ENCODE measurements at regions not wholly inside any gene's neighbourhood (a gene's known extent, or its start where the extent isn't known, plus 50 kb on each side); places are given as distances from the start of the nearest gene placed in this dataset.

DNA sequence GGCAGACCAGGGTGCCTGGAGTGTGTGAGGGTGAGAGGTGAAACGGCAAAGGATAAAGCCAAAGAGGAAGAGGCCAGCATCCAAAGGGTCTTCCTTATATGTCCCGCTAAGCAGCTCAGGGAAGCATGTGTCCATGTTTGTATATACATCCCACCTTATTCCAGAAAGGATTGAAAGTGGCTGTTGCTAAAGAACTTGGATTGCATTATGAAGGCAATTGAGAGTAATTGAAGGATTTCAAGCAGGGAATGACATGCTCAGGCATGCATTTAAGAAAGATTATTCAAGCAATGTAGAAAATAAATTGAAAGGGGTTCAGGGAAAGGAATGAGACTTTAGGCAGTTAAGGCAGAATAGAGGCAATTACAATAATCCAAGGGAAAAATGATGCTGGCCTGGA lies 237.6 kb upstream of the SOX9 start:
- ATAC-seq, result no peak
- Histone ChIP-seq H2AFZ (ENCODE audit: low read length) (no peak overlapping the region), H3K36me3 (ENCODE audit: low read depth, low read length) (no peaks in the 10 kb centered on the region), H3K4me1 (ENCODE audit: insufficient read depth, low read length) (no peaks in the 10 kb centered on the region), H3F3A (ENCODE audit: low read length, unreplicated experiment) (no peaks in the 10 kb centered on the region), H3K4me3 (ENCODE audit: low read length) (no peak overlapping the region), H3K27me3 (ENCODE audit: low read length) (no peaks in the 10 kb centered on the region), H3K9ac (ENCODE audit: low read length) (no peak overlapping the region), H3K9me3 (ENCODE audit: low read length) (no peaks in the 10 kb centered on the region), H3K27ac (ENCODE audit: low read length) (no peak overlapping the region), H3K9me2 (replicated peaks; ENCODE audit: low read length) (no peaks in the 10 kb centered on the region), H3K79me2 (ENCODE audit: low read length) (no peaks in the 10 kb centered on the region), H4K20me1 (ENCODE audit: low read length) (no peaks in the 10 kb centered on the region), H3K4me2 (ENCODE audit: low read length) (no peak overlapping the region)
- TF ChIP-seq, protein P1, sequence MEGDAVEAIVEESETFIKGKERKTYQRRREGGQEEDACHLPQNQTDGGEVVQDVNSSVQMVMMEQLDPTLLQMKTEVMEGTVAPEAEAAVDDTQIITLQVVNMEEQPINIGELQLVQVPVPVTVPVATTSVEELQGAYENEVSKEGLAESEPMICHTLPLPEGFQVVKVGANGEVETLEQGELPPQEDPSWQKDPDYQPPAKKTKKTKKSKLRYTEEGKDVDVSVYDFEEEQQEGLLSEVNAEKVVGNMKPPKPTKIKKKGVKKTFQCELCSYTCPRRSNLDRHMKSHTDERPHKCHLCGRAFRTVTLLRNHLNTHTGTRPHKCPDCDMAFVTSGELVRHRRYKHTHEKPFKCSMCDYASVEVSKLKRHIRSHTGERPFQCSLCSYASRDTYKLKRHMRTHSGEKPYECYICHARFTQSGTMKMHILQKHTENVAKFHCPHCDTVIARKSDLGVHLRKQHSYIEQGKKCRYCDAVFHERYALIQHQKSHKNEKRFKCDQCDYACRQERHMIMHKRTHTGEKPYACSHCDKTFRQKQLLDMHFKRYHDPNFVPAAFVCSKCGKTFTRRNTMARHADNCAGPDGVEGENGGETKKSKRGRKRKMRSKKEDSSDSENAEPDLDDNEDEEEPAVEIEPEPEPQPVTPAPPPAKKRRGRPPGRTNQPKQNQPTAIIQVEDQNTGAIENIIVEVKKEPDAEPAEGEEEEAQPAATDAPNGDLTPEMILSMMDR (conservative IDR thresholded peaks at IDR 0.05; ENCODE audit: low read depth, low read length), result no peak
- TF ChIP-seq EZH2phosphoT487 (IDR thresholded peaks at IDR 0.05; ENCODE audit: borderline replicate concordance, low read length), result no peak
- TF ChIP-seq EZH2 (IDR thresholded peaks at IDR 0.05; ENCODE audit: low read length, unreplicated experiment), result no peak
- intact Hi-C loops (cut with micrococcal nuclease), result no loop called here
- CTCF ChIA-PET, result no interaction called here
- POLR2A ChIA-PET (ENCODE audit: unreplicated experiment), result no interaction called here
- no TSS peak for BruUV-seq (replicated peaks)
- no peak for DNase-seq

DNA sequence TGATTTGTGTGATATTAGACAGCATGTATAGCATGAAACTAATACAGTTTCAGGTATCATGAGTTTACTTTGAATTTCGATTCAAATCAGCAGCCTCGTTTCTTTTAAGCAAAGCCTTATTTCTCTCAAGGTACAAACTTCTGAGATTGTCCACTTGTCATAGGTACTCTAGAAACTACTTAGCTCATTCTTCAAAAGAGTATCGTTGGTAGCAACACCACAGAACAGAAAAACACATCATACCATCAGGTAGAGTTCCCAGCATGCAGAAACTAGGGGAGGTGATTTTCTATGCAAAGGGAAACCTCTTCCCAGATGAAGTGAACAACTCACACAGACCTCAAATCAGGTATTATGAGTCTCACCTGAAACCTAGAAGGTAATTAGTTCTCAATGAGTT lies 237.0 kb upstream of the SOX9 start:
- no peak for ATAC-seq
- Histone ChIP-seq H3K9me3 (ENCODE audit: low read length) (no peaks in the 10 kb centered on the region), H3K27ac (ENCODE audit: low read length) (no peak overlapping the region), H3K4me2 (ENCODE audit: low read length) (no peak overlapping the region), H3K79me2 (ENCODE audit: low read length) (no peaks in the 10 kb centered on the region), H3K27me3 (ENCODE audit: low read length) (no peaks in the 10 kb centered on the region), H4K20me1 (ENCODE audit: low read length) (no peaks in the 10 kb centered on the region), H2AFZ (ENCODE audit: low read length) (no peak overlapping the region), H3K9ac (ENCODE audit: low read length) (no peak overlapping the region), H3K36me3 (ENCODE audit: low read depth, low read length) (no peaks in the 10 kb centered on the region), H3F3A (ENCODE audit: low read length, unreplicated experiment) (no peaks in the 10 kb centered on the region), H3K4me3 (ENCODE audit: low read length) (no peak overlapping the region), H3K9me2 (replicated peaks; ENCODE audit: low read length) (no peaks in the 10 kb centered on the region), H3K4me1 (ENCODE audit: insufficient read depth, low read length) (no peaks in the 10 kb centered on the region)
- CTCF ChIA-PET, result interaction anchor here (0.5 kb wide), 1 partner anchor 19 kb away, joined by 9 read pairs; no protein-coding TSS in a partner anchor
- no peak for TF ChIP-seq EZH2phosphoT487 (IDR thresholded peaks at IDR 0.05; ENCODE audit: borderline replicate concordance, low read length)
- TF ChIP-seq, protein P1 (conservative IDR thresholded peaks at IDR 0.05; ENCODE audit: low read depth, low read length), result no peak
- intact Hi-C loops (cut with micrococcal nuclease), result no loop called here
- POLR2A ChIA-PET (ENCODE audit: unreplicated experiment), result no interaction called here
- no peak for DNase-seq
- BruUV-seq (replicated peaks), result no TSS peak

DNA sequence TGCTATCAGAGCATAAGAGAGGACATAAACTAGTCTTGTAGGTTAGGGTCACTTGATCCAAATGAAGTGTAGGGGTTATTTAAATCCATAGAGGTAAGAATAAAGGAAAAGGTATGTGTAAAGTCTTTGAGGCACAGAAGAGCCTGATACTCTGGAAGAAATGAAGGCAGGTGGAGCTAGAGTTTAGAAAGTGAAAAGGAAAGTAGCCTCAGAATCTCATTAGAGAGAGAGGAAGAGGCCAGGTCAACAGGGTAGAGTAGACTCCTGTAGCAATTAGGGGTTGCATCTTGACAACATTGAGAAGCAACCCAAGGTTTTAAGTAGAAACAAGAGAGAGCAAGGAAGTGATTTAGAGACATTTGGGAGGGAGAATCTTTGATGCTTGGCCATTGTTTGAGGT lies 235.2 kb upstream of the SOX9 start:
- CTCF ChIA-PET, result no interaction called here

More for the DNA sequence above, 235.2 kb upstream of the SOX9 start:
- no peak overlapping the region for H2AFZ ChIP-seq (ENCODE audit: low read length)
- H3K4me3 ChIP-seq (ENCODE audit: low read length), result no peak overlapping the region
- intact Hi-C loops (cut with micrococcal nuclease), result no loop called here
- no peak overlapping the region for H3K9ac ChIP-seq (ENCODE audit: low read length)
- no TSS peak for BruUV-seq (replicated peaks)
- H3K27ac ChIP-seq (ENCODE audit: low read length), result no peak overlapping the region
- H4K20me1 ChIP-seq (ENCODE audit: low read length), result no peaks in the 10 kb centered on the region
- no peaks in the 10 kb centered on the region for H3K36me3 ChIP-seq (ENCODE audit: low read depth, low read length)
- H3K79me2 ChIP-seq (ENCODE audit: low read length), result no peaks in the 10 kb centered on the region
- H3K9me2 ChIP-seq (replicated peaks; ENCODE audit: low read length), result no peaks in the 10 kb centered on the region
- H3K9me3 ChIP-seq (ENCODE audit: low read length), result no peaks in the 10 kb centered on the region
- no peaks in the 10 kb centered on the region for H3F3A ChIP-seq (ENCODE audit: low read length, unreplicated experiment)
- no peaks in the 10 kb centered on the region for H3K4me1 ChIP-seq (ENCODE audit: insufficient read depth, low read length)
- ATAC-seq (no peak), DNase-seq (no peak)
- H3K4me2 ChIP-seq (ENCODE audit: low read length), result no peak overlapping the region
- TF ChIP-seq EZH2phosphoT487 (IDR thresholded peaks at IDR 0.05; ENCODE audit: borderline replicate concordance, low read length), result no peak
- TF ChIP-seq, protein P1 (conservative IDR thresholded peaks at IDR 0.05; ENCODE audit: low read depth, low read length), result 0 out of 2 replicates have a peak, but pooled peaks have one; percentile 26
- H3K27me3 ChIP-seq (ENCODE audit: low read length), result no peaks in the 10 kb centered on the region
- POLR2A ChIA-PET (ENCODE audit: unreplicated experiment), result no interaction called here
